IMR-90 (cell line): ENCODE measurements at regions not wholly inside any gene's neighbourhood (a gene's known extent, or its start where the extent isn't known, plus 50 kb on each side); places are given as distances from the start of the nearest gene placed in this dataset.

Experiments used
- ATAC-seq: fragments of 200-7000 bp; cut with Tn5 transposase; 2 replicates; pipeline ENCODE4 v1.9.1; 2020; ENCODE audit warnings: low read depth, mild to moderate bottlenecking, moderate library complexity
- BruUV-seq: library from RNA; stranded (reverse); fragments of 400-500 nt; replicated peaks from 2 replicates; lab custom pipeline; 2021; lab: Mats Ljungman, UMichigan
- CTCF ChIA-PET: fragments of 300-600 bp; formaldehyde crosslinking; extraction: SDS; loops from one replicate; lab custom pipeline; 2021; ENCODE audit warnings: antibody characterized with exemption; lab: Yijun Ruan, JAX
- POLR2A ChIA-PET: fragments of 300-600 bp; sonication (Branson Sonifier 250); formaldehyde crosslinking; loops from one replicate; lab custom pipeline; 2022; ENCODE audit warnings: antibody characterized with exemption; ENCODE audit not compliant: unreplicated experiment; lab: Charles Lee
- DNase-seq: peaks from one replicate; pipeline ENCODE4 v3.0.0; 2013
- H2AFZ ChIP-seq: replicated peaks from 2 replicates; pipeline ENCODE3; 2013; ENCODE audit warnings: low read length, mild to moderate bottlenecking; ENCODE audit not compliant: poor library complexity
- H2AK5ac ChIP-seq: 2 replicates; pipeline ENCODE4 v1.6.1; 2013; ENCODE audit warnings: low read depth, low read length, inconsistent platforms
- H2AK9ac ChIP-seq: replicated peaks from 2 replicates; pipeline ENCODE3; 2013; ENCODE audit warnings: mild to moderate bottlenecking, low read depth, low read length, moderate library complexity; ENCODE audit not compliant: poor library complexity
- H2BK120ac ChIP-seq: 2 replicates; pipeline ENCODE4 v1.6.1; 2013; ENCODE audit warnings: low read depth, low read length, inconsistent platforms
- H2BK15ac ChIP-seq: 3 replicates; pipeline ENCODE4 v1.6.1; 2013; ENCODE audit warnings: low read depth, low read length, inconsistent platforms
- H2BK20ac ChIP-seq: 2 replicates; pipeline ENCODE4 v1.6.1; 2013; ENCODE audit warnings: low read depth, mild to moderate bottlenecking, inconsistent platforms, low read length, moderate library complexity
- H2BK5ac ChIP-seq: 2 replicates; pipeline ENCODE4 v1.6.1; 2013; ENCODE audit warnings: mild to moderate bottlenecking, low read depth, low read length, inconsistent platforms; ENCODE audit not compliant: poor library complexity, severe bottlenecking
- H3K14ac ChIP-seq: replicated peaks from 2 replicates; pipeline ENCODE4 v1.6.1; 2013; ENCODE audit warnings: low read depth, low read length, inconsistent platforms
- H3K18ac ChIP-seq: 2 replicates; pipeline ENCODE4 v1.6.1; 2013; ENCODE audit warnings: low read depth, low read length, control low read depth
- H3K23ac ChIP-seq: 2 replicates; pipeline ENCODE4 v1.6.1; 2013; ENCODE audit warnings: low read depth, low read length, inconsistent platforms
- H3K27ac ChIP-seq: 2 replicates; pipeline ENCODE4 v1.5.1; 2013; ENCODE audit warnings: mild to moderate bottlenecking, control low read depth, low read length; ENCODE audit not compliant: insufficient read depth
- H3K27me3 ChIP-seq: 2 replicates; pipeline ENCODE4 v1.6.1; 2013; ENCODE audit warnings: low read length; ENCODE audit not compliant: control insufficient read depth, insufficient read depth
- H3K36me3 ChIP-seq: 2 replicates; pipeline ENCODE4 v1.6.1; 2013; ENCODE audit warnings: low read length, mixed read lengths; ENCODE audit not compliant: control insufficient read depth, insufficient read depth
- H3K4ac ChIP-seq: 2 replicates; pipeline ENCODE4 v1.6.1; 2013; ENCODE audit warnings: low read depth, low read length, inconsistent platforms
- H3K4me1 ChIP-seq: 2 replicates; pipeline ENCODE4 v1.6.1; 2013; ENCODE audit warnings: low read length, mixed read lengths; ENCODE audit not compliant: control insufficient read depth, insufficient read depth
- H3K4me2 ChIP-seq: 2 replicates; pipeline ENCODE4 v1.6.1; 2013; ENCODE audit warnings: low read depth, mild to moderate bottlenecking, control low read depth, low read length, moderate library complexity
- H3K4me3 ChIP-seq: 2 replicates; pipeline ENCODE4 v1.5.1; 2013; ENCODE audit warnings: low read depth, mild to moderate bottlenecking, control low read depth, low read length, moderate library complexity; ENCODE audit not compliant: insufficient read depth
- H3K56ac ChIP-seq: 2 replicates; pipeline ENCODE4 v1.6.1; 2013; ENCODE audit warnings: low read length, inconsistent platforms; ENCODE audit not compliant: insufficient read depth; ENCODE audit errors: extremely low read depth
- H3K79me1 ChIP-seq, 2 experiments: 2 replicates each; pipeline ENCODE4 v1.6.1; 2013; ENCODE audit warnings: low read length in 2 of 2, inconsistent platforms in 1 of 2, low read depth in 1 of 2
- H3K9ac ChIP-seq: 2 replicates; pipeline ENCODE4 v1.6.1; 2013; ENCODE audit warnings: low read depth, low read length, control low read depth
- H3K9me1 ChIP-seq: 2 replicates; pipeline ENCODE4 v1.6.1; 2013; ENCODE audit warnings: low read length, inconsistent platforms; ENCODE audit not compliant: insufficient read depth
- H3K9me3 ChIP-seq: 2 replicates; pipeline ENCODE4 v1.6.1; 2013; ENCODE audit warnings: low read length; ENCODE audit not compliant: control insufficient read depth, insufficient read depth
- H4K20me1 ChIP-seq: 2 replicates; pipeline ENCODE4 v1.6.1; 2013; ENCODE audit warnings: low read length, inconsistent platforms; ENCODE audit not compliant: insufficient read depth
- H4K5ac ChIP-seq: 2 replicates; pipeline ENCODE4 v1.6.1; 2013; ENCODE audit warnings: mild to moderate bottlenecking, low read depth, low read length, control low read depth
- H4K8ac ChIP-seq, 2 experiments: 2 replicates each; pipeline ENCODE4 v1.6.1; 2013; ENCODE audit warnings: low read depth in 2 of 2, low read length in 2 of 2, control low read depth in 1 of 2, inconsistent platforms in 1 of 2
- H4K91ac ChIP-seq: 2 replicates; pipeline ENCODE4 v1.6.1; 2013; ENCODE audit warnings: low read depth, low read length, inconsistent platforms; ENCODE audit not compliant: insufficient read depth
- BHLHE40 ChIP-seq: fragments of 150-350 bp; IDR thresholded peaks from 2 replicates; pipeline ENCODE4 v1.6.1; 2016; ENCODE audit warnings: mild to moderate bottlenecking, low read depth, low read length
- CEBPB ChIP-seq: IDR thresholded peaks from 2 replicates; pipeline ENCODE4 v1.6.1; 2012; ENCODE audit warnings: low read depth, low read length, improper control_type of control experiment
- CHD1 ChIP-seq: IDR thresholded peaks from 2 replicates; pipeline ENCODE4 v1.6.1; 2012; ENCODE audit warnings: low read depth, low read length, improper control_type of control experiment
- CTCF ChIP-seq: conservative IDR thresholded peaks from 2 replicates; pipeline ENCODE4 v1.5.1; 2012; ENCODE audit warnings: mild to moderate bottlenecking, low read depth, low read length, improper control_type of control experiment
- ELK1 ChIP-seq: fragments of 150-350 bp; IDR thresholded peaks from 2 replicates; pipeline ENCODE4 v1.6.1; 2016; ENCODE audit warnings: low read depth, mild to moderate bottlenecking, low read length, moderate library complexity, borderline replicate concordance
- FOS ChIP-seq: fragments of 150-350 bp; IDR thresholded peaks from 2 replicates; pipeline ENCODE4 v1.6.1; 2016; ENCODE audit warnings: low read depth, low read length
- MAFK ChIP-seq: IDR thresholded peaks from 2 replicates; pipeline ENCODE4 v1.6.1; 2012; ENCODE audit warnings: low read depth, low read length, improper control_type of control experiment
- MAZ ChIP-seq: IDR thresholded peaks from 2 replicates; pipeline ENCODE4 v1.6.1; 2012; ENCODE audit warnings: low read depth, mild to moderate bottlenecking, low read length, improper control_type of control experiment, moderate library complexity, borderline replicate concordance
- MXI1 ChIP-seq: IDR thresholded peaks from 2 replicates; pipeline ENCODE4 v1.6.1; 2012; ENCODE audit warnings: low read depth, mild to moderate bottlenecking, low read length, moderate library complexity, borderline replicate concordance
- NFE2L2 ChIP-seq: fragments of 150-350 bp; IDR thresholded peaks from 2 replicates; pipeline ENCODE4 v1.6.1; 2016; ENCODE audit warnings: low read depth, mild to moderate bottlenecking, low read length
- POLR2A ChIP-seq: IDR thresholded peaks from 2 replicates; pipeline ENCODE4 v1.6.1; 2012; ENCODE audit warnings: mild to moderate bottlenecking, low read depth, low read length
- RAD21 ChIP-seq: IDR thresholded peaks from 2 replicates; pipeline ENCODE4 v1.6.1; 2012; ENCODE audit warnings: low read length, improper control_type of control experiment
- RCOR1 ChIP-seq: IDR thresholded peaks from 2 replicates; pipeline ENCODE4 v1.6.1; 2012; ENCODE audit warnings: mild to moderate bottlenecking, low read length, improper control_type of control experiment; ENCODE audit not compliant: insufficient replicate concordance
- RFX5 ChIP-seq: IDR thresholded peaks from 2 replicates; pipeline ENCODE4 v1.8.0; 2012; ENCODE audit warnings: low read depth, mild to moderate bottlenecking, low read length, moderate library complexity
- SMC3 ChIP-seq: fragments of 150-350 bp; IDR thresholded peaks from 2 replicates; pipeline ENCODE4 v1.6.1; 2016; ENCODE audit warnings: low read depth, mild to moderate bottlenecking, antibody characterized with exemption, low read length, moderate library complexity
- USF2 ChIP-seq: fragments of 150-350 bp; IDR thresholded peaks from 2 replicates; pipeline ENCODE4 v1.6.1; 2017; ENCODE audit warnings: mild to moderate bottlenecking, antibody characterized with exemption, low read length, low read depth
- WGBS, 2 experiments: methylation state at CpG; one replicate each; pipeline versions ENCODE4 v1.1.5 to v1.1.7; 2013; ENCODE audit warnings: missing lambda C conversion rate in 2 of 2; ENCODE audit not compliant: insufficient read length in 1 of 2; ENCODE audit errors: extremely low coverage in 2 of 2; 5-methylcytosine and 5-hydroxymethylcytosine counted together
- dilution Hi-C: fragments of 300-500 bp; cut with HindIII; formaldehyde crosslinking; loops from one replicate; pipeline ENCODE4 v1.14.3; 2018; ENCODE audit warnings: low sequenced_read_pairs; ENCODE audit not compliant: unreplicated experiment
- in situ Hi-C: fragments of 300-500 bp; cut with MboI; formaldehyde crosslinking; loops from 3 replicates; pipeline ENCODE4 v1.14.3; 2019; ENCODE audit warnings: low sequenced_read_pairs, inconsistent platforms, mixed read lengths
- intact Hi-C: fragments of 100-400 bp; cut with micrococcal nuclease; formaldehyde crosslinking; loops from 2 replicates; pipeline ENCODE4 v1.10.0; 2022

GRCh38 chr2:15727396-15728244 is 136.0 kb downstream of the DDX1 start:
- POLR2A ChIA-PET = no interaction called here
- H2BK5ac ChIP-seq = no peak overlapping the region
- in situ Hi-C loops = no loop called here
- H3K9me1 ChIP-seq = no peaks in the 10 kb centered on the region
- DNase-seq = no peak
- H3K4me3 ChIP-seq = no peak overlapping the region
- H2AK5ac ChIP-seq = no peak overlapping the region
- H2AK9ac ChIP-seq = no peak overlapping the region
- no peak overlapping the region for H4K91ac ChIP-seq
- no peak overlapping the region for H3K56ac ChIP-seq
- no peak overlapping the region for H3K18ac ChIP-seq
- no peak overlapping the region for H4K8ac ChIP-seq
- H3K79me1 ChIP-seq = no peaks in the 10 kb centered on the region
- H3K23ac ChIP-seq = no peak overlapping the region
- CTCF ChIA-PET = no interaction called here
- H3K14ac ChIP-seq = no peak overlapping the region
- no CpG with 5 or more reads among the region's 9 CpGs for WGBS, 2 experiments
- no peak overlapping the region for H2AFZ ChIP-seq
- peaks cover 2% of the 10 kb centered on the region; the same call in 1 of the 2 replicates for H3K4me1 ChIP-seq
- dilution Hi-C loops = no loop called here
- TF ChIP-seq CHD1 (no peak), POLR2A (no peak), MAZ (no peak), FOS (no peak), NFE2L2 (no peak), RCOR1 (no peak), CTCF (no peak), MXI1 (no peak), SMC3 (no peak), BHLHE40 (no peak), RFX5 (no peak), CEBPB (no peak), USF2 (no peak), RAD21 (no peak), ELK1 (no peak), MAFK (no peak)
- H3K27ac ChIP-seq = no peak overlapping the region
- H4K5ac ChIP-seq = no peak overlapping the region
- no peak for ATAC-seq
- H4K20me1 ChIP-seq = no peaks in the 10 kb centered on the region
- no peak overlapping the region for H2BK20ac ChIP-seq
- no TSS peak for BruUV-seq
- H2BK120ac ChIP-seq = no peak overlapping the region
- no peaks in the 10 kb centered on the region for H3K9me3 ChIP-seq
- intact Hi-C loops = no loop called here
- no peaks in the 10 kb centered on the region for H3K36me3 ChIP-seq
- H3K4me2 ChIP-seq = no peak overlapping the region
- H3K9ac ChIP-seq = no peak overlapping the region
- H2BK15ac ChIP-seq = no peak overlapping the region
- H3K4ac ChIP-seq = no peak overlapping the region
- peaks cover 14% of the 10 kb centered on the region for H3K27me3 ChIP-seq
